Activated CD8-positive, alpha-beta memory T cell treated with anti-CD3 and anti-CD28 coated beads for 48 hours (primary cell): ENCODE measurements at regions not wholly inside any gene's neighbourhood (a gene's known extent, or its start where the extent isn't known, plus 50 kb on each side); places are given as distances from the start of the nearest gene placed in this dataset.

Experiments used
- DNase-seq, 3 experiments: peaks; one replicate each; pipeline ENCODE4 v3.0.0-alpha.2; 2020; ENCODE audit warnings: low read depth in 2 of 3, low spot score in 2 of 3

GRCh38 chr15:39433376-39433775 lies 147.5 kb upstream of the THBS1 start:
- DNase-seq = no peak

- DNase-seq = no peak
Measured at GRCh38 chr15:39434163-39434562, 146.7 kb upstream of the THBS1 start.

- no peak for DNase-seq
Measured at GRCh38 chr15:39434751-39435238, 146.1 kb upstream of the THBS1 start.

GRCh38 chr15:39435244-39435643 lies 145.6 kb upstream of the THBS1 start:
- no peak for DNase-seq

- DNase-seq = no peak
Measured at GRCh38 chr15:39438260-39438659, 142.6 kb upstream of the THBS1 start.

- DNase-seq = no peak
Measured at GRCh38 chr15:39438799-39439592, 141.9 kb upstream of the THBS1 start.

GRCh38 chr15:39442898-39443297 lies 138.0 kb upstream of the THBS1 start:
- DNase-seq = no peak

- no peak for DNase-seq
Measured at GRCh38 chr15:39443659-39444219, 137.1 kb upstream of the THBS1 start.

- DNase-seq = no peak
Measured at GRCh38 chr15:39444735-39445470, 136.0 kb upstream of the THBS1 start.

- DNase-seq = no peak
Measured at GRCh38 chr15:39445931-39446330, 134.9 kb upstream of the THBS1 start.

- no peak for DNase-seq
Measured at GRCh38 chr15:39447346-39447745, 133.5 kb upstream of the THBS1 start.

GRCh38 chr15:39447881-39448280 lies 133.0 kb upstream of the THBS1 start:
- DNase-seq = no peak

GRCh38 chr15:39448409-39448808 lies 132.5 kb upstream of the THBS1 start:
- DNase-seq = no peak

- no peak for DNase-seq
Measured at GRCh38 chr15:39451121-39451688, 129.7 kb upstream of the THBS1 start.

GRCh38 chr15:39451871-39452270 lies 129.0 kb upstream of the THBS1 start:
- no peak for DNase-seq

GRCh38 chr15:39453620-39454019 lies 127.3 kb upstream of the THBS1 start:
- DNase-seq = no peak

- DNase-seq = no peak
Measured at GRCh38 chr15:39454189-39454986, 126.5 kb upstream of the THBS1 start.

- DNase-seq = no peak
Measured at GRCh38 chr15:39455471-39455991, 125.3 kb upstream of the THBS1 start.

- DNase-seq = no peak
Measured at GRCh38 chr15:39456159-39456558, 124.7 kb upstream of the THBS1 start.

- no peak for DNase-seq
Measured at GRCh38 chr15:39456582-39457330, 124.1 kb upstream of the THBS1 start.
